ENCODE measurements at regions not wholly inside any gene's neighbourhood (a gene's known extent, or its start where the extent isn't known, plus 50 kb on each side); places are given as distances from the start of the nearest gene placed in this dataset.

- Histone ChIP-seq H3K4me1 (no peaks in the 10 kb centered on the region), H3K9me3 (no peaks in the 10 kb centered on the region), H3K36me3 (no peaks in the 10 kb centered on the region), H3K4me3 (no peak overlapping the region), H3K27ac (no peak overlapping the region), H3K27me3 (no peaks in the 10 kb centered on the region)
- WGBS, 2 donors, result 40 to 71% methylated on average over 1 of the region's 1 CpG
- intact Hi-C loops (cut with DNase I), result no loop called here
- DNase-seq, result no peak
- no peak for TF ChIP-seq POLR2A (IDR thresholded peaks at IDR 0.05)
- no peak for TF ChIP-seq CTCF (IDR thresholded peaks at IDR 0.05)
Observed at GRCh38 chr3:111418391-111418790, 123.6 kb upstream of the CD96 start.

GRCh38 chr3:111428301-111428700 lies 113.7 kb upstream of the CD96 start:
- Histone ChIP-seq H3K4me1 (no peaks in the 10 kb centered on the region), H3K27ac (no peak overlapping the region), H3K4me3 (no peak overlapping the region), H3K36me3 (no peaks in the 10 kb centered on the region), H3K27me3 (no peaks in the 10 kb centered on the region), H3K9me3 (no peaks in the 10 kb centered on the region)
- no peak for DNase-seq
- intact Hi-C loops (cut with DNase I), result no loop called here
- TF ChIP-seq CTCF (IDR thresholded peaks at IDR 0.05), result no peak
- no peak for TF ChIP-seq POLR2A (IDR thresholded peaks at IDR 0.05)

GRCh38 chr3:111434941-111435622 lies 106.9 kb upstream of the CD96 start:
- no peaks in the 10 kb centered on the region for H3K9me3 ChIP-seq
- no peaks in the 10 kb centered on the region for H3K4me1 ChIP-seq
- 69% methylated on average over 3 of the region's 3 CpGs for WGBS, 2 donors
- H3K27me3 ChIP-seq, result no peaks in the 10 kb centered on the region
- intact Hi-C loops (cut with DNase I), result no loop called here
- no peaks in the 10 kb centered on the region for H3K36me3 ChIP-seq
- no peak overlapping the region for H3K27ac ChIP-seq
- DNase-seq, result no peak
- TF ChIP-seq POLR2A (IDR thresholded peaks at IDR 0.05) (no peak), CTCF (IDR thresholded peaks at IDR 0.05) (no peak)
- no peak overlapping the region for H3K4me3 ChIP-seq

GRCh38 chr3:111438283-111438682 lies 103.7 kb upstream of the CD96 start:
- WGBS, 2 donors, result 83 to 84% methylated on average over 3 of the region's 3 CpGs
- H3K27ac ChIP-seq, result no peak overlapping the region
- DNase-seq, result no peak
- intact Hi-C loops (cut with DNase I), result no loop called here
- no peak for TF ChIP-seq POLR2A (IDR thresholded peaks at IDR 0.05)
- no peak for TF ChIP-seq CTCF (IDR thresholded peaks at IDR 0.05)
- H3K4me3 ChIP-seq, result no peak overlapping the region
- no peaks in the 10 kb centered on the region for H3K36me3 ChIP-seq
- H3K4me1 ChIP-seq, result no peaks in the 10 kb centered on the region
- H3K27me3 ChIP-seq, result no peaks in the 10 kb centered on the region
- H3K9me3 ChIP-seq, result no peaks in the 10 kb centered on the region

- no peak overlapping the region for H3K4me3 ChIP-seq
- TF ChIP-seq POLR2A (IDR thresholded peaks at IDR 0.05), result no peak
- no peak for TF ChIP-seq CTCF (IDR thresholded peaks at IDR 0.05)
- no peaks in the 10 kb centered on the region for H3K9me3 ChIP-seq
- H3K27ac ChIP-seq, result no peak overlapping the region
- intact Hi-C loops (cut with DNase I), result no loop called here
- WGBS, 2 donors, result 58 to 86% methylated on average over 2 to 3 of the region's 3 CpGs
- no peaks in the 10 kb centered on the region for H3K27me3 ChIP-seq
- H3K4me1 ChIP-seq, result no peaks in the 10 kb centered on the region
- DNase-seq, result no peak
- H3K36me3 ChIP-seq, result no peaks in the 10 kb centered on the region
Observed at GRCh38 chr3:111454551-111454950, 87.4 kb upstream of the CD96 start.

Measured in esophagus squamous epithelium (tissue), 5 donors.